Neutrophil (primary cell): ENCODE measurements at regions not wholly inside any gene's neighbourhood (a gene's known extent, or its start where the extent isn't known, plus 50 kb on each side); places are given as distances from the start of the nearest gene placed in this dataset.

Source experiments
- H3K27ac ChIP-seq: fragments of 200-600 bp; sonication (generic); 2 replicates; pipeline ENCODE4 v1.5.1; 2016; ENCODE audit warnings: mild to moderate bottlenecking, moderate library complexity
- H3K27me3 ChIP-seq: fragments of 200-600 bp; sonication (generic); 2 replicates; pipeline ENCODE4 v1.6.0; 2016; ENCODE audit warnings: mild to moderate bottlenecking
- H3K36me3 ChIP-seq: fragments of 200-600 bp; sonication (generic); 2 replicates; pipeline ENCODE4 v1.5.1; 2017
- H3K4me1 ChIP-seq, 2 experiments: fragments of 200-600 bp in 1 of 2; sonication (generic) in 1 of 2; 1 replicate in 1 of 2; 2 replicates in 1 of 2; pipeline versions ENCODE4 v1.5.1 to v1.6.1; 2013 to 2016; ENCODE audit warnings: low read depth in 1 of 2, low read length in 1 of 2, mild to moderate bottlenecking in 1 of 2, moderate library complexity in 1 of 2; ENCODE audit not compliant: control insufficient read depth in 1 of 2, insufficient read depth in 1 of 2
- H3K4me3 ChIP-seq, 2 experiments: fragments of 200-600 bp in 1 of 2; sonication (generic) in 1 of 2; 1 replicate in 1 of 2; 2 replicates in 1 of 2; pipeline ENCODE4 v1.5.1; 2013 to 2016; ENCODE audit warnings: low read depth in 1 of 2, low read length in 1 of 2, mild to moderate bottlenecking in 1 of 2, moderate library complexity in 1 of 2
- H3K9me3 ChIP-seq: fragments of 200-600 bp; sonication (generic); 2 replicates; pipeline ENCODE4 v1.5.1; 2016
- TF ChIP-seq, protein P1 (sequence below): fragments of 200-600 bp; sonication (generic); IDR thresholded peaks from 2 replicates; pipeline ENCODE4 v1.5.1; 2016; ENCODE audit warnings: antibody characterized with exemption

DNA sequence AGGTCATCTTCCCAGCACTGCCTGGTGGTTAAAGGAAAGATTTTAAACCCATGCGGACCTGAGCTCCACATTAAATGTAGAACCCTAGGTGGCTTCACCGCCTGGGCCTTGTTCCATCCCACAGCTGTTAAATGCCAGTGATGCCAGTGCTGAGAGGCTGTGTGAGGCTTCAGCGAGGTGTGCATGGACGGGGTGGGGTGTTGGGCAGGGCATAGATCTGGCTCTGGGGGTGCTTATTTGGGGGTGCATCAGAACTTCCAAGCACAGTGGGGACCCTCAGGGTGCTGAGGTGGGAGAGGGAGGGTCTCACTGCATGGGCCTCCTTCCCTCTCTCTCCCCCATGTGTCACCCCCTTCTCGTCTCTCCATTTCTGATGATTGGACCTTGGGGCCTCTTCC, 90.1 kb upstream of the B3GAT1 start:
- no peaks in the 10 kb centered on the region for H3K9me3 ChIP-seq
- TF ChIP-seq, protein P1, sequence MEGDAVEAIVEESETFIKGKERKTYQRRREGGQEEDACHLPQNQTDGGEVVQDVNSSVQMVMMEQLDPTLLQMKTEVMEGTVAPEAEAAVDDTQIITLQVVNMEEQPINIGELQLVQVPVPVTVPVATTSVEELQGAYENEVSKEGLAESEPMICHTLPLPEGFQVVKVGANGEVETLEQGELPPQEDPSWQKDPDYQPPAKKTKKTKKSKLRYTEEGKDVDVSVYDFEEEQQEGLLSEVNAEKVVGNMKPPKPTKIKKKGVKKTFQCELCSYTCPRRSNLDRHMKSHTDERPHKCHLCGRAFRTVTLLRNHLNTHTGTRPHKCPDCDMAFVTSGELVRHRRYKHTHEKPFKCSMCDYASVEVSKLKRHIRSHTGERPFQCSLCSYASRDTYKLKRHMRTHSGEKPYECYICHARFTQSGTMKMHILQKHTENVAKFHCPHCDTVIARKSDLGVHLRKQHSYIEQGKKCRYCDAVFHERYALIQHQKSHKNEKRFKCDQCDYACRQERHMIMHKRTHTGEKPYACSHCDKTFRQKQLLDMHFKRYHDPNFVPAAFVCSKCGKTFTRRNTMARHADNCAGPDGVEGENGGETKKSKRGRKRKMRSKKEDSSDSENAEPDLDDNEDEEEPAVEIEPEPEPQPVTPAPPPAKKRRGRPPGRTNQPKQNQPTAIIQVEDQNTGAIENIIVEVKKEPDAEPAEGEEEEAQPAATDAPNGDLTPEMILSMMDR: no peak
- no peak overlapping the region for H3K27ac ChIP-seq
- no peak overlapping the region for H3K4me3 ChIP-seq
- no peaks in the 10 kb centered on the region for H3K36me3 ChIP-seq
- H3K4me1 ChIP-seq: no peaks in the 10 kb centered on the region
- no peaks in the 10 kb centered on the region for H3K27me3 ChIP-seq

DNA sequence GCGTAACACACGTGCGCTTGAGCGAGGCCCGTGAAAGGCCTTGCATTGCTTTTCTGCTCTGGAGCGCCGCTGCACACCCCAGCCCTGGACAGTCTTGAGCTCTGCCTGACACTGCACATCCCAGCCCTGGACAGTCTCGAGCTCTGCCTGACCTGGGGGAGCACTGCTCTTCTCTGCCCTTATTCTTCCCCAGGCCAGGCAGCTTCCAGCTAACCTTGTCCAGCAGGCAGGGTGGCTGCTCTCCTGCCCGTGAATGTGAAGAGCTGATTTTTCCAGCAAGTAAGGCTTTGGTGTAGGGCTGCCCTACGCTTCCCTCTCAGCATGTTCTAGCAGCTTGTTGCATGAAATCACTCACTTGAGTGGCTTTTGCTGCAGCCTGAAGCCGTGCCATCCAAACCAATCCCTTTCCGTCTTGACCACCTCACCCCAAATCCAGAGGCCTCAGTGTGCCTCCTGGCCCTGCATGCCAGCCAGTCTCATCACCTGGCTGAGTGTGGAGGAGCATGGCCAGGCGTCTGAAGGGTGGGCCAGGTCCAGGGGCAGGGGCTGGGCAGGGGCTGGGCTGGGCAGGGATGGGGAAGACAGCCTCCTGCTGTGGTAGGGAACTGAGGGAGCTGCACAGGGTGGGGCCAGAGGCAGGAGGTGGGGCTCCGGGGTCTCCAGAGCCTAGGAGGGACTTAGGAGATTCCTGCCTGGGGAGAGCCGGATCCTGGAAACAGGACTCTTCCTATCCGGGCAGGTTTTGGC, 89.5 kb upstream of the B3GAT1 start:
- no peaks in the 10 kb centered on the region for H3K9me3 ChIP-seq
- TF ChIP-seq, protein P1: no peak
- H3K27ac ChIP-seq: no peak overlapping the region
- no peaks in the 10 kb centered on the region for H3K36me3 ChIP-seq
- no peaks in the 10 kb centered on the region for H3K27me3 ChIP-seq
- no peak overlapping the region for H3K4me3 ChIP-seq
- no peaks in the 10 kb centered on the region for H3K4me1 ChIP-seq

DNA sequence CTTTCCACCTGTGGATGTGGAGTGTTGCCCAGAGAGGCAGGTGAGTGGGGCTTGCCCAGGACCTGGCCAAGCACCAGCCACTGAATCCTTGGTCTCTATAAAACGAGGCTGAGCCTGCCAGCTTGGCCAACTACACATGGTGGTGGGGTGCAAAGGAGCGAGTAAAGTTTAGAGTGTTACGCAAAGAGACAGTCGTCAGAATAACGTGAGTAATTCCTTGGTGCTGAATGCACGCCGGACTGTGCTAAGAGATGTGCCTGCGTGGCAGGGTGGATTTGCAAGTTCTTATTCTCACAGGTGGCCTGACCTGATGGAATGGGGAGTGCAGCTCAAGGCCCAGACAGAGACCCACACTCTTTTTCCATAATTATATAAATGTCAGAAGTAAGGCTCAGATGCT, 88.6 kb upstream of the B3GAT1 start:
- H3K9me3 ChIP-seq: no peaks in the 10 kb centered on the region
- no peaks in the 10 kb centered on the region for H3K27me3 ChIP-seq

DNA sequence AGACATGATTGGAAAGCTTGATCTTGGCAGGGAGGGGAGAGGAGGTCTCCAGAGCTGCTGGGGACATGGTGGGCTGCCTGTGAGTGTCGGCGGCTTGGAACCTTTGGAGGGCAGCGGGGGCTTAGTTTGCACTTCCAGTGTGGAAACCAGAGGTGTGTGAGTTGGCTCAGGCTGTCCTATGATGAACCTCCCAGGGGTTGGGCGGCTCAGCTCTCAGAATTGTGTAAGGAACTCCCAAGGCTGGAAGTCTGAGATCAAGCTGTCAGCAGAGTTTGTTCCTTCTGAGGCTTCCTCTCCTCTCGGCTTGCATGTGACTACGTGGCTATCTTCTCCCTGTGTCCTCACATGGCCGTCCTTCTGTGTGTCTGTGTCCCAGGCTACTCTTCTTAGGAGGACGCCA, 87.9 kb upstream of the B3GAT1 start:
- H3K27me3 ChIP-seq: no peaks in the 10 kb centered on the region
- TF ChIP-seq, protein P1: no peak

More for the DNA sequence above, 88.6 kb upstream of the B3GAT1 start:
- no peak overlapping the region for H3K27ac ChIP-seq
- H3K36me3 ChIP-seq: no peaks in the 10 kb centered on the region
- no peaks in the 10 kb centered on the region for H3K4me1 ChIP-seq
- H3K4me3 ChIP-seq: no peak overlapping the region
- TF ChIP-seq, protein P1: no peak

DNA sequence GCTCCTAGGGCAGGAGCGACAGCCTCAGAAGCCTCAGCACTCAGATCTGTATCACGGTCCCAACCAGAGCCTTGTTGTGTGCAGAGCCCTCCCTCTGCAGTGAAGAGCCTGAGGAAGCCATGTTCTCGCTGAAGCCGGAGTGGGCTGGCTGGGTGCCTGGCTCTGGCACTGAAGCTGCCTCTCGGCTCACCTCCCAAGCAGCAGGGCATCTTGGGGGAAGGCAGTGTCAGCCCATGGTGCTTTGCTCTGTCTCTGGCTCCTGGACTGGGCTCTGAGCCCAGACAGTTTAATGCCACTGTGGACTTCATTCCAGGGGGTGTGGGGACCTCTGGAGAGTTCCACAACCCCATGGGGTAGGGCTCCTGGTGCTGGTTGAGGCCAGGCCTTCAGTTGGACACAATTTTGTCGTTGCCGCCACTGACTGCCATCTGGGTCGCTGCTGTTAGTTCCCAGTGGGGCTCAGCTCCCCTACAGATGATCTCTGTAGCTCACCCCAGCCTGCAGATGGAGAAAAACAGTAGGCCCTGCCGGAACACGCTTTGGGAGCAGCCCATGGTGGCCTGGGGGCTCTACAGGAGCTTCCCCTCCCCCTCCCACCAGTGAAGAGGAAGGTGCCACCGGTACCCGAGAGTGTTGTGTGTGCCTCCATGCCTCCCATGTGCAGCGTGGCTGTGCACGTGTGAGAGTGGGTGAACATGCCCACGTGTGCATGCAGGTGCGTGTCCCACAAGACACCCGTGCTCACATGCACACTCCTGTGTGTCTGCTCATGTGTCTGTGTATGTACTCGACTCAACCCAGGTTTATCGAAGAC, 86.5 kb upstream of the B3GAT1 start:
- Histone ChIP-seq H3K27ac (no peak overlapping the region), H3K4me3 (no peak overlapping the region), H3K36me3 (no peaks in the 10 kb centered on the region), H3K4me1 (no peaks in the 10 kb centered on the region), H3K27me3 (no peaks in the 10 kb centered on the region), H3K9me3 (no peaks in the 10 kb centered on the region)
- TF ChIP-seq, protein P1: no peak

More for the DNA sequence above, 87.9 kb upstream of the B3GAT1 start:
- Histone ChIP-seq H3K9me3 (no peaks in the 10 kb centered on the region), H3K4me1 (no peaks in the 10 kb centered on the region), H3K27ac (no peak overlapping the region), H3K4me3 (no peak overlapping the region), H3K36me3 (no peaks in the 10 kb centered on the region)
